MM.1S (cell line): ENCODE measurements at regions not wholly inside any gene's neighbourhood (a gene's known extent, or its start where the extent isn't known, plus 50 kb on each side); places are given as distances from the start of the nearest gene placed in this dataset.

Experiments
- DNase-seq: peaks from one replicate; pipeline ENCODE4 v3.0.0-alpha.2; 2015
- H2AFZ ChIP-seq: fragments of 300-600 bp; sonication (generic); 2 replicates; pipeline ENCODE4 v1.6.0; 2016; ENCODE audit warnings: antibody characterized with exemption, low read length
- H3F3A ChIP-seq: fragments of 300-600 bp; sonication (generic); 2 replicates; pipeline ENCODE4 v1.6.1; 2016; ENCODE audit warnings: mild to moderate bottlenecking, antibody characterized with exemption, low read length, moderate library complexity, mixed read lengths; ENCODE audit not compliant: insufficient read depth
- H3K27ac ChIP-seq: fragments of 300-600 bp; sonication (generic); 2 replicates; pipeline ENCODE4 v1.5.1; 2016; ENCODE audit warnings: mild to moderate bottlenecking, low read length
- H3K27me3 ChIP-seq: fragments of 300-600 bp; sonication (generic); replicated peaks from 2 replicates; pipeline ENCODE4 v1.6.0; 2016; ENCODE audit warnings: low read length; ENCODE audit not compliant: insufficient read depth
- H3K36me3 ChIP-seq: fragments of 300-600 bp; sonication (generic); replicated peaks from 2 replicates; pipeline ENCODE4 v1.6.1; 2016; ENCODE audit warnings: mild to moderate bottlenecking, low read length, mixed read lengths; ENCODE audit not compliant: insufficient read depth
- H3K4me1 ChIP-seq: fragments of 300-600 bp; sonication (generic); 2 replicates; pipeline ENCODE4 v1.6.1; 2016; ENCODE audit warnings: low read length, mixed read lengths
- H3K4me2 ChIP-seq: fragments of 300-600 bp; sonication (generic); 2 replicates; pipeline ENCODE4 v1.6.0; 2016; ENCODE audit warnings: low read depth, low read length
- H3K4me3 ChIP-seq: fragments of 300-600 bp; sonication (generic); 2 replicates; pipeline ENCODE4 v1.5.1; 2016; ENCODE audit warnings: low read length, mixed read lengths
- H3K79me2 ChIP-seq: fragments of 300-600 bp; sonication (generic); 2 replicates; pipeline ENCODE4 v1.6.1; 2016; ENCODE audit warnings: mixed run types, low read length, mixed read lengths
- H3K9ac ChIP-seq: fragments of 300-600 bp; sonication (generic); 2 replicates; pipeline ENCODE4 v1.6.1; 2016; ENCODE audit warnings: low read length, mixed read lengths
- H3K9me2 ChIP-seq: fragments of 300-600 bp; sonication (generic); replicated peaks from 2 replicates; pipeline ENCODE4 v1.6.1; 2016; ENCODE audit warnings: mild to moderate bottlenecking, low read length, mixed read lengths; ENCODE audit not compliant: insufficient read depth
- H3K9me3 ChIP-seq: fragments of 300-600 bp; sonication (generic); replicated peaks from 2 replicates; pipeline ENCODE4 v1.6.1; 2016; ENCODE audit warnings: mild to moderate bottlenecking, low read length, mixed read lengths; ENCODE audit not compliant: insufficient read depth
- H4K20me1 ChIP-seq: fragments of 300-600 bp; sonication (generic); 2 replicates; pipeline ENCODE4 v1.6.1; 2016; ENCODE audit warnings: mild to moderate bottlenecking, low read length, moderate library complexity, mixed read lengths; ENCODE audit not compliant: insufficient read depth
- EZH2 ChIP-seq: fragments of 300-600 bp; sonication (generic); optimal IDR thresholded peaks from 2 replicates; pipeline ENCODE3; 2017; ENCODE audit warnings: low read depth, mild to moderate bottlenecking, antibody characterized with exemption, low read length, mixed read lengths
- EZH2phosphoT487 ChIP-seq: fragments of 300-600 bp; sonication (generic); IDR thresholded peaks from 2 replicates; pipeline ENCODE4 v1.6.1; 2018; ENCODE audit warnings: antibody characterized with exemption, low read length
- TF ChIP-seq, protein P1 (sequence below): fragments of 300-600 bp; sonication (generic); IDR thresholded peaks from 2 replicates; pipeline ENCODE4 v1.5.1; 2016; ENCODE audit warnings: antibody characterized with exemption, low read length, mixed read lengths

DNA sequence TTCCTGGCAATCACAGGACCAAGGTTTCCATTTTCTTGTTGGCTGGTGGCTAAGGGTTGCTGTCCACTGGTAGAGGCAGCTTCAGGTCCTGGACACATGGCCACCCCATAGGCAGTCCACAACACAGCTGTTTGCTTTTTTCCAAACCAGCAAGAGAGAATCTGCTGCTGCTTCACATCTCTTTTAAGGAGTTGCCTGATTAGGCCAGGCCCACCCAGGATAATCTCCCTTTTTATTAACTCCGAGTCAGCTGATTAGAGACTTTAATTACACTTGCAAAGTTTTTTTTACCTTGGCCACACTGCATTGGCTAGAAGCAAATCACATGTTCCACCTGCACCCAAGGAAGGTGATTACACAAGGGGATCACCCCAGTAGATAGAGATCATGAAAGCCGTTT is 106.6 kb upstream of the IRX6 start:
- Histone ChIP-seq H3K27me3 (no peaks in the 10 kb centered on the region), H3F3A (no peaks in the 10 kb centered on the region), H3K27ac (no peak overlapping the region), H3K4me1 (peaks cover 5% of the 10 kb centered on the region; the same call in 1 of the 2 replicates), H3K9me3 (no peaks in the 10 kb centered on the region), H3K36me3 (no peaks in the 10 kb centered on the region), H3K9ac (no peak overlapping the region), H3K4me3 (no peak overlapping the region), H4K20me1 (no peaks in the 10 kb centered on the region), H3K4me2 (no peak overlapping the region), H3K79me2 (no peaks in the 10 kb centered on the region), H2AFZ (no peak overlapping the region), H3K9me2 (no peaks in the 10 kb centered on the region)
- no peak for DNase-seq
- TF ChIP-seq, protein P1, sequence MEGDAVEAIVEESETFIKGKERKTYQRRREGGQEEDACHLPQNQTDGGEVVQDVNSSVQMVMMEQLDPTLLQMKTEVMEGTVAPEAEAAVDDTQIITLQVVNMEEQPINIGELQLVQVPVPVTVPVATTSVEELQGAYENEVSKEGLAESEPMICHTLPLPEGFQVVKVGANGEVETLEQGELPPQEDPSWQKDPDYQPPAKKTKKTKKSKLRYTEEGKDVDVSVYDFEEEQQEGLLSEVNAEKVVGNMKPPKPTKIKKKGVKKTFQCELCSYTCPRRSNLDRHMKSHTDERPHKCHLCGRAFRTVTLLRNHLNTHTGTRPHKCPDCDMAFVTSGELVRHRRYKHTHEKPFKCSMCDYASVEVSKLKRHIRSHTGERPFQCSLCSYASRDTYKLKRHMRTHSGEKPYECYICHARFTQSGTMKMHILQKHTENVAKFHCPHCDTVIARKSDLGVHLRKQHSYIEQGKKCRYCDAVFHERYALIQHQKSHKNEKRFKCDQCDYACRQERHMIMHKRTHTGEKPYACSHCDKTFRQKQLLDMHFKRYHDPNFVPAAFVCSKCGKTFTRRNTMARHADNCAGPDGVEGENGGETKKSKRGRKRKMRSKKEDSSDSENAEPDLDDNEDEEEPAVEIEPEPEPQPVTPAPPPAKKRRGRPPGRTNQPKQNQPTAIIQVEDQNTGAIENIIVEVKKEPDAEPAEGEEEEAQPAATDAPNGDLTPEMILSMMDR = no peak
- TF ChIP-seq EZH2 (no peak), EZH2phosphoT487 (no peak)

DNA sequence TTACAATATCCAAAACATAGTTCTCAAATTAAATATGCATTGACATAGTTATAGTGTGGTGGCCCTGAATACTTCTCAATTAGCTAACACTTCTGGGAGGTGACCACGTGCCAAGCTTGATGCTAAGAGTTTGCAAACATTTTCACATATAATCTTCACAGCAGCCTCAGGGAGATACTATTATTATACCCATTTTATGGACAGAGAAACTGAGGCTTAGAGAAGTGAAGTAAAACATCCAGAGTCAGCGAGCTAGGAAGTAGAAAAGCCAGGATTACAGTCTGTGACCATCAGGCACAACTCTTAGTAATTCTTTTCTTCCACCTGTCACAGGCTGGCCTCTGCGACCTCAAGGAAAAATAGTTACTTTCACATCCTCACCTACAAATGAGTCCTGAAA is 102.2 kb upstream of the IRX6 start:
- H3K4me1 ChIP-seq = peaks cover 13% of the 10 kb centered on the region; the same call in 1 of the 2 replicates
- H3K9me2 ChIP-seq = no peaks in the 10 kb centered on the region
- H3K79me2 ChIP-seq = no peaks in the 10 kb centered on the region
- H3K4me2 ChIP-seq = no peak overlapping the region
- H4K20me1 ChIP-seq = no peaks in the 10 kb centered on the region
- no peaks in the 10 kb centered on the region for H3F3A ChIP-seq
- no peaks in the 10 kb centered on the region for H3K27me3 ChIP-seq
- no peak overlapping the region for H2AFZ ChIP-seq
- H3K9ac ChIP-seq = no peak overlapping the region
- TF ChIP-seq EZH2 (no peak), EZH2phosphoT487 (no peak)
- TF ChIP-seq, protein P1 = no peak
- no peak for DNase-seq
- no peak overlapping the region for H3K27ac ChIP-seq
- no peaks in the 10 kb centered on the region for H3K9me3 ChIP-seq
- H3K4me3 ChIP-seq = no peak overlapping the region
- no peaks in the 10 kb centered on the region for H3K36me3 ChIP-seq

DNA sequence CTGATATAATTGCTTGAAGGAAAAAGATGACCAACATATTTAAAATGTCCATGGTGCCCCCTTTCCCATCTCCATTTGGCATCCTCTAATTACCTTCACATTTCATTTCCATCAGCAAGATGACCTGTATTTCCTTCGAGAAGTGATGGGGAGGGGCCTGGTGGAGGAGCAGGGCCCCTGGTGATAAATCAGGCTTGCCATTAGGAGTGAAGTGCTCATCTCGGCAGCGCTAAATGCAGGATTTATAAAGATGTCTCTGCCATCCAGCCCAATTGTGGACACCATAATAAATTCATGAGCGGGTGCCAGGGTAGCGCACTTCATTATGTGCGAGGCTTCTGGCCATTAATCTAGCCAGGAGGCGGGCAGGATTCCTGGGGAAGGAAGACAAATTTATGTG is 101.5 kb upstream of the IRX6 start:
- TF ChIP-seq, protein P1 = no peak
- TF ChIP-seq EZH2phosphoT487 (no peak), EZH2 (no peak)
- Histone ChIP-seq H3K9ac (no peak overlapping the region), H2AFZ (no peak overlapping the region), H4K20me1 (no peaks in the 10 kb centered on the region), H3K9me3 (no peaks in the 10 kb centered on the region), H3K4me2 (no peak overlapping the region), H3K4me3 (no peak overlapping the region), H3K27ac (no peak overlapping the region), H3K27me3 (no peaks in the 10 kb centered on the region), H3K4me1 (peaks cover 16% of the 10 kb centered on the region; the same call in 1 of the 2 replicates), H3K9me2 (no peaks in the 10 kb centered on the region), H3K36me3 (no peaks in the 10 kb centered on the region), H3F3A (no peaks in the 10 kb centered on the region), H3K79me2 (no peaks in the 10 kb centered on the region)
- no peak for DNase-seq
